Activated naive CD4-positive, alpha-beta T cell treated with anti-CD3 and anti-CD28 coated beads, Interleukin-2, amount 50 U/mL, for 24 hours (primary cell): ENCODE measurements at regions not wholly inside any gene's neighbourhood (a gene's known extent, or its start where the extent isn't known, plus 50 kb on each side); places are given as distances from the start of the nearest gene placed in this dataset.

ENCODE experiments used
- H3K27ac Mint-ChIP-seq: one replicate; pipeline ENCODE4 v1.8.0; 2021; ENCODE audit warnings: mild to moderate bottlenecking, mixed read lengths
- H3K27me3 Mint-ChIP-seq: one replicate; pipeline ENCODE4 v1.8.0; 2021; ENCODE audit warnings: mixed read lengths
- H3K36me3 Mint-ChIP-seq: one replicate; pipeline ENCODE4 v1.8.0; 2021; ENCODE audit warnings: mixed read lengths
- H3K4me1 Mint-ChIP-seq: one replicate; pipeline ENCODE4 v1.8.0; 2021; ENCODE audit warnings: mixed read lengths
- H3K4me3 Mint-ChIP-seq: one replicate; pipeline ENCODE4 v1.8.0; 2021; ENCODE audit warnings: mild to moderate bottlenecking, mixed read lengths
- H3K9me3 Mint-ChIP-seq: one replicate; pipeline ENCODE4 v1.8.0; 2021; ENCODE audit warnings: mixed read lengths

DNA sequence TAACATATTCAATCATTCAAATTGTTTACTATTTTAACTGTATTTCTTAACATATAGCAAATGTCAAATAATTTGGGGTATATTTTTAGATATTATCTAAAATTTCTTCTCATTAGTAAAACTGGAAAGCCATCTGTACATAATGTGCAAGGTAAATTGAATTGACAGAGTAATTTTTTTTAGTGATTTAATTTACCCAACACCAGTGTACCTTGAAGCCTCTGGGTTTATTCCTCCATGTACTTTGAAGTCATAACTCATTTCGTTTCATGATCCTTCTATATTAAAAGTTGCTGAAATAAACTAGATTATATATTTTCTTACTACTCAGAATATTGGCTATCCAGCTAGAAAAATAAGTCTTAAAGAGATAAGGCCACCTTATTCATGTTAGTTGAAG is 674.9 kb downstream of the PRR16 start:
- Mint-ChIP-seq H3K4me3 (no peak overlapping the region), H3K27ac (no peak overlapping the region), H3K27me3 (no peaks in the 10 kb centered on the region), H3K36me3 (no peaks in the 10 kb centered on the region), H3K4me1 (no peaks in the 10 kb centered on the region), H3K9me3 (peaks cover 5% of the 10 kb centered on the region)

DNA sequence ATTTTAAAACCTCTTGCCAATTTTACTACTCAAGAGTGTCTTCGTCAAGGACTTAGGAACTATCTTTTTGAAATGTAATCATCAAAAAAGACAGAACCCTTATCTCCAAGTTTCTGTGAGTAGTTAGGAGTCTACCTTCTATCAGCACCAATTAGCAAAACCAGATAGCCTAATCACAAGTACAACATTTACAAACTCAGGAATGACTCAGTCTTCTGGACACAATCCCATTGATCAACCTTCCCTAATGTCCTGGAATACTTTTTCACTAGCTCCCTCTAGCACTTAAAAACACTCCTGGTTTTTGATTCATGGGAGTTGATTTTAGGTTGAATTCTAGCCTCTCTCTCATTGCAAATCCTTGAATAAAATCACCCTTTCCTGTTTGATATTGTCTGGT is 680.7 kb downstream of the PRR16 start:
- Mint-ChIP-seq H3K27ac (no peak overlapping the region), H3K27me3 (no peaks in the 10 kb centered on the region), H3K9me3 (peaks cover 5% of the 10 kb centered on the region), H3K4me3 (no peak overlapping the region), H3K36me3 (no peaks in the 10 kb centered on the region), H3K4me1 (no peaks in the 10 kb centered on the region)

DNA sequence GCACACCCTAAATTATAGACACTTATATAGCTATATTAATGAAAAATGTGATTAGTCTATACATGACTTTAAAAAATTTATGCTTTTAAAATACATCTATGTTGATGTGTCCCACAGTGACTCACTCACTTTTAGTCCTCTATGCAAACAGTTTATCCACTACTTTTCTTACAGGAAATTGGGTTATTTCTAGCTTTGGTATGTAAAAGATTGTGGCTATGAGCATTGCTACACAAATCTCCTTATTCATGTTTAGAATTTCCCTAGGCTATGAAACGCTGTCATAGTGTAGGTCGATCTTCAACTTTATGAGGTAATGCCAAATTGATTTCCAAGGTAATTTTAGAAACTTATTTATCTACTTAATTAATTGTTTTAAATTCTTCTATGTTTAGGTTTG is 687.4 kb downstream of the PRR16 start:
- no peak overlapping the region for H3K27ac Mint-ChIP-seq
- H3K36me3 Mint-ChIP-seq, result no peaks in the 10 kb centered on the region
- no peaks in the 10 kb centered on the region for H3K9me3 Mint-ChIP-seq
- H3K27me3 Mint-ChIP-seq, result no peaks in the 10 kb centered on the region
- H3K4me1 Mint-ChIP-seq, result no peaks in the 10 kb centered on the region
- H3K4me3 Mint-ChIP-seq, result no peak overlapping the region

DNA sequence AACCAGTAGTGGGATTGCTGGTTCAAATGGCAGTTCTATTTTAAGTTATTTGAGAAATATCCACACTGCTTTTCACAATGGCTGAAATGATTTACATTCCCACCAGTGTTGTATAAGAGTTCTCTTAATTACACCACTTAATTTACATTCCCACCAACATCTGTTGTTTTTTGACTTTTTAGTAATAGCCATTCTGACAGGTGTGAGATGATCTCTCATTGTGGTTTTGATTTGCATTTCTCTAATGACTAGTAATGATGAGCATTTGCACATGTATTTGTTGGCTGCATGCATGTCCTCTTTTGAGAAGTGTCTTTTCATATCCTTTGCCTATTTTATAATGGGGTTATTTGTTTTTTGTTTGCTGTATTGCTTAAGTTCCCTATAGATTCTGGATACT is 688.3 kb downstream of the PRR16 start:
- H3K4me3 Mint-ChIP-seq, result no peak overlapping the region
- H3K4me1 Mint-ChIP-seq, result no peaks in the 10 kb centered on the region
- H3K36me3 Mint-ChIP-seq, result no peaks in the 10 kb centered on the region
- H3K27ac Mint-ChIP-seq, result no peak overlapping the region
- H3K9me3 Mint-ChIP-seq, result no peaks in the 10 kb centered on the region
- H3K27me3 Mint-ChIP-seq, result no peaks in the 10 kb centered on the region

DNA sequence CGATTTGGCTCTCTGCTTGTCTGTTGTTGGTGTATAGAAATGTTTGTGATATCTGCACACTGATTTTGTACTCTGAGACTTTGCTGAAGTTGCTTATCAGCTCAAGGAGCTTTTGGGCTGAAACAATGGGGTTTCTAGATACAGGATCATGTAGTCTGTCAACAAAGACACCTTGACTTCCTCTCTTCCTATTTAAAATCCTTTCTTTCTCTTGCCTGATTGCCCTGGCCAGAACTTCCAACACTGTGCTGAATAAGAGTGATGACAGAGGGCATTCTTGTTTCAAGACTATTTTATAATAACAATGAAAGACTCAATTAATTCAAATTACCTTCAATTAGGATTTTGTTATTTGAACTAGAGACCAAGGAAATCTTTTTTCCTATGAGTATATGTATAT is 692.5 kb downstream of the PRR16 start:
- no peaks in the 10 kb centered on the region for H3K4me1 Mint-ChIP-seq
- no peaks in the 10 kb centered on the region for H3K9me3 Mint-ChIP-seq
- H3K27me3 Mint-ChIP-seq, result no peaks in the 10 kb centered on the region
- no peak overlapping the region for H3K4me3 Mint-ChIP-seq
- H3K27ac Mint-ChIP-seq, result no peak overlapping the region
- H3K36me3 Mint-ChIP-seq, result no peaks in the 10 kb centered on the region

DNA sequence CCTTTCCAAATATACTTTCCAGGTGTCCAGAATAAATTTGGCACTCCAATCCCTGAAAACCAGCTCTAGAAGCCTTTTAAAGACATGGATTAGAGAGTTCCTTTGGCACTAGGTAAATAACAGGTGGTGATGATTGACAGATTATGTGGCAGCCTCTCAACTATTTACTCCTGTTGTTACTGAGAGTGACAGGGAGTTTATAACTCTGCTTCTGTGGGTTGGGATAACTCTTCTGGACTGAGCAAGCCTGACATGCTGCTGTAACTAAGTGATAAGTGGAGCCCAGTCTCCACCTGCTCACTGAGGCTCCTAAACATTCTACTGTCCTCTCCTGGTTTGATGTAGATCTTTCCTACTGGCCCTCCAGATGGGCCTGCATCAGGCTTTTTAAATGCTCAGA is 693.2 kb upstream of the FTMT start:
- no peaks in the 10 kb centered on the region for H3K27me3 Mint-ChIP-seq

DNA sequence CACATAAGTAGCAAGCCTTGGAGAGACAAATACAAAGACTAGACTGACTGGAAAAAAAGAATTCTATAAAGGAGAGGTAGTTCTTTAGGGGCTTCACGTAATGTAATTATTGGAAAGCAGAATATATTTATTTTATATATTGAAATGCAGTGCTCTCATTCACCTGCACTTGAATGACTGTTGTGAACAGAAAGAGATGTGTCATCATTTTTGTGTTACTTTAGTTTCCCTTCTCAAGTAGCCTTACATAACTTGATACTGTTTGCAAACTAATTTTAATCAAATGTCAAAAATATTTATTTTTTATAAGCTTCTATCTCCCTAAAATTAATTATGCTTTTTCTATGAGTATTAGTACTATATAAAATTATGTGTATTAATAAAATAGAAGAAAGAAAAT is 691.1 kb upstream of the FTMT start:
- Mint-ChIP-seq H3K36me3 (no peaks in the 10 kb centered on the region), H3K4me3 (no peak overlapping the region), H3K9me3 (no peaks in the 10 kb centered on the region), H3K27me3 (no peaks in the 10 kb centered on the region), H3K27ac (no peak overlapping the region), H3K4me1 (no peaks in the 10 kb centered on the region)

More for the DNA sequence above, 693.2 kb upstream of the FTMT start:
- H3K27ac Mint-ChIP-seq, result no peak overlapping the region
- no peaks in the 10 kb centered on the region for H3K9me3 Mint-ChIP-seq
- no peak overlapping the region for H3K4me3 Mint-ChIP-seq
- no peaks in the 10 kb centered on the region for H3K36me3 Mint-ChIP-seq
- no peaks in the 10 kb centered on the region for H3K4me1 Mint-ChIP-seq

DNA sequence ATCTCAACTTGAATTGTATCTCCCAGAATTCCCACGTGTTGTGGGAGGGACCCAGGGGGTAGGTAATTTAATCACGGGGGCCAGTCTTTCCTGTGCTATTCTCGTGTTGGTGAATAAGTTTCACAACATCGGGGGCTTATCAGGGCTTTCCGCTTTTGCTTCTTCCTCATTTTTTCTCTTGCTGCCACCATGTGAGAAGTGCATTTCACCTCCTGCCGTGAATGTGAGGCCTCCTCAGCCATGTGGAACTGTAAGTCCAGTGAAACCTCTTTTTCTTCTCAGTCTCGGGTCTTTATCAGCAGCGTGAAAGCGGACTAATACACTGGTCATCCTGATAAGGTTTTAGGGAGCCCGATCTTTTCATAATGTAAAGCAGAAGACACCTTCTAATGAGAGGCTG is 687.0 kb upstream of the FTMT start:
- Mint-ChIP-seq H3K36me3 (no peaks in the 10 kb centered on the region), H3K9me3 (no peaks in the 10 kb centered on the region), H3K27me3 (no peaks in the 10 kb centered on the region), H3K4me3 (no peak overlapping the region), H3K27ac (no peak overlapping the region), H3K4me1 (no peaks in the 10 kb centered on the region)

DNA sequence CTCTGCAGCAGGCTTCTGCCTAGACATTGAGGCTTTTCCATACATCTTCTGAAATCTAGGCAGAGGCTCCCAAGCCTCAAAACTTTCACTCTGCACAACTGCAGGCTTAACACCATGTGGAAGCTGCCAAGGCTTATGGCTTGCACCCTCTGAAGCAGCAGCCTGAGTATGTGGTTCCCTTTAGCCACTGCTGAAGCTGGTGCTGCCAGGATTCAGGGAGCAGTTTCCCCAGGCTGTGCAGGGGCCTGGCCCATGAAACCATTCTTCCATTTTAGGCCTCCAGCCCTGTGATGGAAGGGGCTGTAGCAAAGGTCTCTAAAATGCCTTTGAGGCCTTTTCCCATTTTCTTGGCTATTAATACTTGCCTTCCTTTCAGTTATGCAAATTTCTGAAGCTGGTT is 680.3 kb upstream of the FTMT start:
- H3K4me1 Mint-ChIP-seq, result no peaks in the 10 kb centered on the region
- no peaks in the 10 kb centered on the region for H3K36me3 Mint-ChIP-seq
- H3K4me3 Mint-ChIP-seq, result no peak overlapping the region
- H3K27me3 Mint-ChIP-seq, result no peaks in the 10 kb centered on the region
- H3K27ac Mint-ChIP-seq, result no peak overlapping the region
- no peaks in the 10 kb centered on the region for H3K9me3 Mint-ChIP-seq

DNA sequence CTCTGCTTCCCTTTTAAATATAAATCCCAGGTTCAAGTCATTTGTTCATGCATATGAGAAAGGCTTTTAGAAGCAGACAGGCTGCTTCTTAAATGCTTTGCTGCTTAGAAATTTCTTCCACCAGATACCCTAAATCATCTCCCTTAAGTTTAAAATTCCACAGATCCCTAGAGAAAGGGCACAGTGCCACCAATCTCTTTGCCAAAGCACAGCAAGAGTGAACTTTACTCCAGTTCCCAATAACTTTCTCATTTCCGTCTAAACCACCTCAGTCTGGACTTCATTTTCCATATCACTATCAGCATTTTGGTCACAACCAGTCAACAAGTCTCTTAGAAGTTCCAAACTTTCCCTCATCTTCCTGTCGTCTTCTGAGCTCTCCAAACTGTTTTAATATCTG is 679.8 kb upstream of the FTMT start:
- H3K4me1 Mint-ChIP-seq, result no peaks in the 10 kb centered on the region
- H3K4me3 Mint-ChIP-seq, result no peak overlapping the region
- no peaks in the 10 kb centered on the region for H3K9me3 Mint-ChIP-seq
- no peaks in the 10 kb centered on the region for H3K27me3 Mint-ChIP-seq
- no peaks in the 10 kb centered on the region for H3K36me3 Mint-ChIP-seq
- H3K27ac Mint-ChIP-seq, result no peak overlapping the region

DNA sequence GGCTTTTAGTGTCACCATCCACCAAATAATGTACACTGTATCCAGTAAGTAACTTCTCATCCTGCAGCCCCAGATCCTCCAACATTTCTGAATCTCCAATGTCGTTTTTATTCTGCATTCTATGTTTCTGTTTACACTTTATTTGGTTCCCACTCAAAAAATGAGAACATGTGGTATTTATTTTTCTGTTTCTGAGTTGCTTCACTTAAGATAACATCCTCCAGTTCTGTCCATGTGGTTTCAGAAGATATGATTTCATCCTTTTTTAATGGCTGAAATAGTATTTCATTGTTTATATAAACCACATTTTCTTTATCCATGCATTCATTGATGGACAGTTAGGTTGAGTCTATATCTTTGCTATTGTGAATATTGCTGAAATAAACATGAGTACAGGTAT is 677.3 kb upstream of the FTMT start:
- no peaks in the 10 kb centered on the region for H3K9me3 Mint-ChIP-seq
- H3K36me3 Mint-ChIP-seq, result no peaks in the 10 kb centered on the region
- no peak overlapping the region for H3K27ac Mint-ChIP-seq
- no peaks in the 10 kb centered on the region for H3K4me1 Mint-ChIP-seq
- no peak overlapping the region for H3K4me3 Mint-ChIP-seq
- H3K27me3 Mint-ChIP-seq, result no peaks in the 10 kb centered on the region

DNA sequence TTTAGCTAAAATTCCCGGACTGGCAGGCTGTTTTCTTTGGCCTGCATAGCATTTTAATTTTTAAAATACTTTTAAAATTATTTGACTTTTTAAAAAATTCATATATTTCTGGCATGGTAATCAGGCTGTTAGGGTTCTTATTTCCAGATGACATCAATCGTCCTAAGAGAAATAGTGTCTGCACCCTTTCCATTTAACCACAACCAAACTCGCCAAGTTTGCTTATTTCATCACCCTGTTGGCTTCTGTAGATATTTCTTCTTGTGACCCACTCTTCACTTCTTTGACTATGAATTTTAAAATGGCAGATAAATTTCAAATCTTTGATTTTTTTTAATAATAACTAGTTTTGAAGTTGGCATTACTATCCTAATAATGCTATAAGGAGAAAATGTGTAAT is 675.7 kb upstream of the FTMT start:
- H3K4me1 Mint-ChIP-seq, result no peaks in the 10 kb centered on the region

DNA sequence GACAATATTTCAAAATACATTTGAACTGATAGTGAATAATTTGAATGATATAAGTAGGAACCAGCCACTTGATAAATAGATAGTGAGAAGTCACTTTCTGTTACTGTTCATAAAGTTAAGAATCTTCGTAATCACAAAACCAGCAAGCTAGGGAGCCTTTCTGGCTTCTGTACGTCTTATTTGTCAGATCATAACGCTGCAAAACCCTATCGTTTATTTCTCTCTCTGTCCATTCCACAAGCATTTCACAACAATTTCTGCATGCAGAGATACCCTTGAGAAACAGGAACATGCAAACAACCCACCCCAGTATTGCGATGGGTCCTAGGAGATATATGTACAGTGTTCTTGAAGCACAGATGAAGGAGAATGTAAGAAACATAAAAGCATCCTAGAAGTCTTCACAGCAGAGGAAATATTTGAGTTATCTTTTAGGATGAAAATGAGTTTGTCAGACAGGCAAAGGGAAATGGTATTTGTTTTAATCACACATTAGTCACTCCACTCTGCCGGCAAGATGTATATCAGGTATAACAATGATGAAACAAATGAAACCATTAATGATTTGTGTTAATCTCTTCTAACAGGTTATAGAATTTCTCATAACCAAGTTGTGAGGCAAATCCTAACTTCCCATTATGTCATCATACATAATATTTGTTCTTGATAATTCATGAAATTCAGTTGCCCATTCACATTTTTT is 668.7 kb upstream of the FTMT start:
- Mint-ChIP-seq H3K4me1 (no peaks in the 10 kb centered on the region), H3K4me3 (no peak overlapping the region), H3K27me3 (no peaks in the 10 kb centered on the region), H3K9me3 (no peaks in the 10 kb centered on the region), H3K36me3 (no peaks in the 10 kb centered on the region), H3K27ac (no peak overlapping the region)

More for the DNA sequence above, 675.7 kb upstream of the FTMT start:
- Mint-ChIP-seq H3K27me3 (no peaks in the 10 kb centered on the region), H3K9me3 (no peaks in the 10 kb centered on the region), H3K36me3 (no peaks in the 10 kb centered on the region), H3K27ac (no peak overlapping the region), H3K4me3 (no peak overlapping the region)

DNA sequence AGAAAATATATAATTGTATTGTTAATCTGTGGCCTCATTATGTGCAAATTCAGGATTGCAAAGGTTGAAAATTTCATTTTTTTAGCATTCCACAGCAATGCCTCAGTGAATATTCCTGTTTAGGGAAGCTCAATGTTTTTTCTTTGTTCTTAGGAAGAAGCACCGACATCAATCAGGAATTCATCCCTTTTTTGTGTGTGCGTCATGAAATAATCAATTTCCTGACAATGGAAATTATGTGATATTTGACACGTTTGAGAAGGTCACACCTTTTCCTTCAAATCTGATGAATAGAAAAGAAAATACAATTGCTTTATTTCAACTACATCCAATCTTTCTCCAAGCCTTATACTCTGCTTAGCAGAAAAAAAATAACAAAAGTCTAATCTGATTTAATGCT is 662.8 kb upstream of the FTMT start:
- Mint-ChIP-seq H3K4me3 (no peak overlapping the region), H3K27ac (no peak overlapping the region), H3K27me3 (no peaks in the 10 kb centered on the region), H3K9me3 (peaks cover 5% of the 10 kb centered on the region), H3K36me3 (no peaks in the 10 kb centered on the region), H3K4me1 (no peaks in the 10 kb centered on the region)

DNA sequence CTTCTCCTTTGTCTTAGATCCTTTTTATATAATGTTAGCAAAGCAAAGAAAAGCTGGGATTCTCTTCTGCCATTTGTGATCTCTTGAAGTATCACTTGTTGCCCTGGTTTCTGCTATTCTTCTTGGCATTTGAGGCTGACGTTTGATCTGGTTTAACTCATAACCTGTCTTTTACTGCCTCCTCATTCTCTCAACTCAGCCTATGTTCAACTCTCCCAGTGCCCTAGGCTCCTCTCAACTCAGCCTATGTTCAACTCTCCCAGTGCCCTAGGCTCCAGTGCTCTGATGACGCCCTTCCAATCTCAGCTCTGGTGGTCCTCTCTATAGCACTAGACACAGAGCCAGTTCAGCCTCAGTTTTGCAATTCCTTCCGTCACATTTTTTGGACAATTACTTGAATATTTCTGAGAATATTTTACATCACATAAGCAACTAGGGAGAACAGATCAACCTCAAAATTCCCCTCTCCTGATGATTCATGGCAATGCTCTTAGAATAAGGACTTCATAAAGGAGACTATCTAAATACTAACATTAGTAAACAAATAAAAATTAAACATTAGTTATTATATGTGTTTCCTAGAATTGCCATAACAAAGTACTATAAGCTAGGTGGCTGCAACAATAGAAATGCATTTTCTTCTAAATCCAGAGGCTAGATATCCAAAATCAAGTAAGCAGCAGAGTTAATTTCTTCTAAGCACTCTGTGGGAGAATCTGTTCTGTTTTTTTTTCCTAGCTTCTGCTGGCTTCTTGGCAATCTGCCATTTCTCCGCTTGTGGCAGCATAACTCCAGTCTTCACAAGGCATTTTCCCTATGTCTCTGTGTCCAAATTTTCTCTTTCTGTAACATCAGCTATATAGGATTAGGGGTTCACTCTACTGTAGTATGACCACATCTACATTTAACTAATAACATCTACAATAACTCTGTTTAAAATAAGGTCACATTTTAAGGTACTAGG is 662.1 kb upstream of the FTMT start:
- Mint-ChIP-seq H3K4me3 (no peak overlapping the region), H3K9me3 (peaks cover 5% of the 10 kb centered on the region), H3K27ac (no peak overlapping the region), H3K36me3 (no peaks in the 10 kb centered on the region), H3K27me3 (no peaks in the 10 kb centered on the region), H3K4me1 (no peaks in the 10 kb centered on the region)

DNA sequence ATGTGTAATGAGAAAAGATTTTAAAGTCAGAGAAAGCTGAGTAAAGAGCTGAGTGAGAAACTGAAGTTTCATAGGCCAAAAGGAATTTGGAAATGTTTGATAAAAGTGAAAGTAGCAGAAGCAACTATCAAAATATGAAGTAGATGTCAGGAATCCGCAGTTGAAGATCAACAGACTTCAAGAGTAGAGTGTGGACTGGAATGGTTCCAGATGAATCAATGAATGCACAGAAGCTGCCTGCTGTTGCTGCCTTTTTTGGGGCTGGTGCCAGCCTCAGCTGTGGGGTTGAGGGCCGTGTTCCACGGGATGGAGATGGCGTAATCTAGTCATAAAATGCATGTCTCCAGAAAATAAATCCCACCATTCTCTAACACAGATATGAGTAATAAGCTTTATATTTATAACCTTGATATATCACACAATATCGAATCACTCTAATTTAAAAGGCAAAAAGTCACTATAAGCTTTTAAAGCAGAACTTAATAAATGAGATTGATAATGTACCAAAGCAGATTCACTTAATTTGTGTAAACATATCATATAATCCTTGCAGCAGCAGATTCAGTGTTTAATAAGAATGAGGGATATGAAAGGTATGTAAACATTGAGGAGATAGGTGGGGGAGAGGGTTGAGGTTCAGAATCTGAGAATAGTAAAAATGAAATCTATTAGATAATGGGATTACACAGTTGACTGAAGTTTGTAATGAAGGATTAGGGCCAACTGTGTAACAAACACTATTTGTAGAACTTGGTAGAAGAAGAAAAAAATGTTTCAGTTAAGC is 652.3 kb upstream of the FTMT start:
- no peak overlapping the region for H3K27ac Mint-ChIP-seq
- no peaks in the 10 kb centered on the region for H3K9me3 Mint-ChIP-seq
- no peak overlapping the region for H3K4me3 Mint-ChIP-seq
- no peaks in the 10 kb centered on the region for H3K36me3 Mint-ChIP-seq
- no peaks in the 10 kb centered on the region for H3K27me3 Mint-ChIP-seq
- no peaks in the 10 kb centered on the region for H3K4me1 Mint-ChIP-seq
